ENCODE measurements at regions not wholly inside any gene's neighbourhood (a gene's known extent, or its start where the extent isn't known, plus 50 kb on each side); places are given as distances from the start of the nearest gene placed in this dataset.

DNA sequence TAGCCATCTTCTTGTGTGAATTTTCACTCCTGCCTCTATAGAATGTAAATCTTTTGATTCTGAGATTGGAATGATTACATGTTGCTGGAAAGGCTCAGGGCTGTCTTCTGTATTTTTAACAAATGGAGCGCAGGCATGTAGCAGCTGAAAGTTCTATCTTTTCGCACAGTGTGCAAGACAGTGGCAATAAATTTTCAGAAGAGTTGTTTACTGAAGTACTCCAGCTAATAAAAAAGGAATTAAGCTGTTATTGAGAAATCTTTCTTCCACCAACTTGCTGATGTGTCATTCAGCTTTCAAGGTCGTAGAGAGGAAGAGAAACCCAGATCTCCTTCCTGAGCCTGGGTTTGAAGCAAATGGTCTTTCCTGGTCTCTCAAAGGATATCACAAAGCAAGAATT is 122.0 kb upstream of the PUDP start:
- Histone ChIP-seq H3K27ac (no peak overlapping the region), H3K4me3 (no peak overlapping the region), H3K36me3 (no peaks in the 10 kb centered on the region), H3K9me3 (no peaks in the 10 kb centered on the region), H3K4me1 (no peaks in the 10 kb centered on the region), H3K27me3 (no peaks in the 10 kb centered on the region)
- TF ChIP-seq POLR2A (IDR thresholded peaks at IDR 0.05): no peak
- TF ChIP-seq, protein P1, sequence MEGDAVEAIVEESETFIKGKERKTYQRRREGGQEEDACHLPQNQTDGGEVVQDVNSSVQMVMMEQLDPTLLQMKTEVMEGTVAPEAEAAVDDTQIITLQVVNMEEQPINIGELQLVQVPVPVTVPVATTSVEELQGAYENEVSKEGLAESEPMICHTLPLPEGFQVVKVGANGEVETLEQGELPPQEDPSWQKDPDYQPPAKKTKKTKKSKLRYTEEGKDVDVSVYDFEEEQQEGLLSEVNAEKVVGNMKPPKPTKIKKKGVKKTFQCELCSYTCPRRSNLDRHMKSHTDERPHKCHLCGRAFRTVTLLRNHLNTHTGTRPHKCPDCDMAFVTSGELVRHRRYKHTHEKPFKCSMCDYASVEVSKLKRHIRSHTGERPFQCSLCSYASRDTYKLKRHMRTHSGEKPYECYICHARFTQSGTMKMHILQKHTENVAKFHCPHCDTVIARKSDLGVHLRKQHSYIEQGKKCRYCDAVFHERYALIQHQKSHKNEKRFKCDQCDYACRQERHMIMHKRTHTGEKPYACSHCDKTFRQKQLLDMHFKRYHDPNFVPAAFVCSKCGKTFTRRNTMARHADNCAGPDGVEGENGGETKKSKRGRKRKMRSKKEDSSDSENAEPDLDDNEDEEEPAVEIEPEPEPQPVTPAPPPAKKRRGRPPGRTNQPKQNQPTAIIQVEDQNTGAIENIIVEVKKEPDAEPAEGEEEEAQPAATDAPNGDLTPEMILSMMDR (IDR thresholded peaks at IDR 0.05): no peak
- DNase-seq: no peak

- TF ChIP-seq, protein P1 (IDR thresholded peaks at IDR 0.05): no peak
- no peak for TF ChIP-seq POLR2A (IDR thresholded peaks at IDR 0.05)
- no peak overlapping the region for H3K4me3 ChIP-seq
- H3K27ac ChIP-seq: no peak overlapping the region
- H3K9me3 ChIP-seq: no peaks in the 10 kb centered on the region
- H3K36me3 ChIP-seq: no peaks in the 10 kb centered on the region
- no peaks in the 10 kb centered on the region for H3K27me3 ChIP-seq
- no peak for DNase-seq
- no peaks in the 10 kb centered on the region for H3K4me1 ChIP-seq
Measured at GRCh38 chrX:7269589-7269988, 121.6 kb upstream of the PUDP start.

DNA sequence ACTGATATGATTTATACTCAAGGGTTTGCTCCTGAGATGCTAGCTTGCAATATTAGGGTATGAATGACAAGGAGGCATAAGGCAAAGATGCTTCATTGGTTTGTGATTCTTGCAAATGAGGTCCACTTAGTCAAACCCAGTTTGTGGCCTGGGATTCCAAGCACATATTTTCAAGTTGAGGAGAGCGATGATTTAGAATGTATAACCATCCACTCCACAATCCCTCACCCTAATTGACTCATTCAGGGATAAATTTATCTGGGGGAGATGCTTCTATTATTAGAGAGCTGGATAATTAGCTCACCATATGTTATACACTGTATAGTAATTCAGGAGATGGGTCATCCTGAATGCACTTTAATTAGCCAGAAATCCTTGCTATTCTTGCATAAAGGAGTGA is 118.3 kb upstream of the PUDP start:
- Histone ChIP-seq H3K4me3 (no peak overlapping the region), H3K27ac (no peak overlapping the region), H3K9me3 (no peaks in the 10 kb centered on the region), H3K27me3 (no peaks in the 10 kb centered on the region), H3K36me3 (no peaks in the 10 kb centered on the region), H3K4me1 (no peaks in the 10 kb centered on the region)
- TF ChIP-seq, protein P1 (IDR thresholded peaks at IDR 0.05): no peak
- no peak for TF ChIP-seq POLR2A (IDR thresholded peaks at IDR 0.05)
- DNase-seq: no peak

DNA sequence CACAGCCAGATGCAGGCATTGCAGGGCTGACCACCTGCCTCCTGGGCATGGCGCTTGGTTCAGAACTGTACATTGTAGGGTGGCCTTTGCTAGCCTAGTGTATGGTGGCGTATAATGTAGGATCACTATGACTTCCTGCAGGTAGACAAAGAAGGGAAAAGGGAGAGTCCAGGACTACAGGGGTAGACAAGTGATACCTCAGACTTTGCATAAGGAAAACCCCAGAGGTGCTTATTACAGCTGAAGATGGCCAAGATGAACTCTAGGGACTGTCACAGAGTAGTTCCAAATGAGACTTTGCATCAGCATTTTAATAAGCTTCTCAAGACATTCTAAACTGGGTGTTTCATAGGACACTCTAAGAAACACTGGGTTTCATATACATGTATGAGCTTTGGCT is 116.4 kb upstream of the PUDP start:
- no peaks in the 10 kb centered on the region for H3K4me1 ChIP-seq
- H3K27ac ChIP-seq: no peak overlapping the region
- DNase-seq: no peak
- TF ChIP-seq POLR2A (IDR thresholded peaks at IDR 0.05): no peak
- TF ChIP-seq, protein P1 (IDR thresholded peaks at IDR 0.05): no peak
- H3K36me3 ChIP-seq: no peaks in the 10 kb centered on the region
- H3K27me3 ChIP-seq: no peaks in the 10 kb centered on the region
- H3K4me3 ChIP-seq: no peak overlapping the region
- no peaks in the 10 kb centered on the region for H3K9me3 ChIP-seq

GRCh38 chrX:7263961-7264360 is 116.0 kb upstream of the PUDP start:
- Histone ChIP-seq H3K4me1 (no peaks in the 10 kb centered on the region), H3K27ac (no peak overlapping the region), H3K9me3 (no peaks in the 10 kb centered on the region), H3K27me3 (no peaks in the 10 kb centered on the region), H3K4me3 (no peak overlapping the region), H3K36me3 (no peaks in the 10 kb centered on the region)
- no peak for TF ChIP-seq POLR2A (IDR thresholded peaks at IDR 0.05)
- TF ChIP-seq, protein P1 (IDR thresholded peaks at IDR 0.05): no peak
- DNase-seq: no peak

DNA sequence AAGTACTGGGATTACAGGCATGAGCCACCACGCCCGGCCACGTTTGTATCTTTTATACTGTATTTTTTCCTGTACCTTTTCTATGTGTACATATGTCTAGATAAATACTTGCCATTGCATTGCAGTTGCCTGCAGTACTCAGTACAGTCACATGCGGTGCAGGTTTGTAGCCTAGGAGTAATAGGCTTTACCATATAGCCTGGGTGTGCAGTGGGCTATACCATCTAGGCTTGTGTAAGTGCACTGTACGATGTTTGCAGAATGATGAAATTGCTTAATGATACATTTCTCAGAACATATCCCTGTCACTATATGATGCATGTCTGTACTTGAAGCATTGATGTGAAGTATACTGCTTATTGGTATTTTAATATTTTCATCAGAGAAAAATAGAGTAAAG is 115.4 kb upstream of the PUDP start:
- no peak for DNase-seq
- H3K27ac ChIP-seq: no peak overlapping the region
- no peaks in the 10 kb centered on the region for H3K36me3 ChIP-seq
- H3K4me1 ChIP-seq: no peaks in the 10 kb centered on the region
- no peak overlapping the region for H3K4me3 ChIP-seq
- H3K9me3 ChIP-seq: no peaks in the 10 kb centered on the region
- TF ChIP-seq, protein P1 (IDR thresholded peaks at IDR 0.05): no peak
- no peak for TF ChIP-seq POLR2A (IDR thresholded peaks at IDR 0.05)
- no peaks in the 10 kb centered on the region for H3K27me3 ChIP-seq
